ENCODE measurements at regions not wholly inside any gene's neighbourhood (a gene's known extent, or its start where the extent isn't known, plus 50 kb on each side); places are given as distances from the start of the nearest gene placed in this dataset.

DNA sequence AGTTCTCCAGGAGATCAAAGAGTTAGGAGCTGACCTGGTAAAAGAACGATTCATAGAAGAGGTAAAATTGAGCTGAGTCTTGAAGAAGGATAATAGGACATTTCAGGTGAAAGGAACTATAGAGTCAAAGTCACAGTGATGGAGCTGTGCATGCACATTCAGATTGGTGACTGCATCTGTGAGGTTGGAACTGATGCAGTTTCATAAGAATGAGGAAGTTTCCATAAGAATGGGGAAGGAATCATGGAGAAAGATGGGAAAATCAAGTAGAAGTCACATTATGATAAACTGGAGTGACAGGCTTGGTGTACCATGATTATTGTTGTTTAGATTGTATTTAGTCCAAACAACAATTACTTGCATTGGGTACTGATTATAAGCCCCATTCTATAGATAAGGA, 232.2 kb downstream of the FAM76B start:
- H3K36me3 ChIP-seq (replicated peaks; ENCODE audit: low read depth, low read length), result peaks cover 3% of the 10 kb centered on the region
- peaks cover 48% of the 10 kb centered on the region for H3K4me1 ChIP-seq (ENCODE audit: low read length)
- no peaks in the 10 kb centered on the region for H3K79me2 ChIP-seq (ENCODE audit: low read length)
- no peak overlapping the region for H3K4me3 ChIP-seq (ENCODE audit: low read length)
- peak overlapping the region; percentile 95 for H3K27ac ChIP-seq (ENCODE audit: low read length)
- TF ChIP-seq, protein P1, sequence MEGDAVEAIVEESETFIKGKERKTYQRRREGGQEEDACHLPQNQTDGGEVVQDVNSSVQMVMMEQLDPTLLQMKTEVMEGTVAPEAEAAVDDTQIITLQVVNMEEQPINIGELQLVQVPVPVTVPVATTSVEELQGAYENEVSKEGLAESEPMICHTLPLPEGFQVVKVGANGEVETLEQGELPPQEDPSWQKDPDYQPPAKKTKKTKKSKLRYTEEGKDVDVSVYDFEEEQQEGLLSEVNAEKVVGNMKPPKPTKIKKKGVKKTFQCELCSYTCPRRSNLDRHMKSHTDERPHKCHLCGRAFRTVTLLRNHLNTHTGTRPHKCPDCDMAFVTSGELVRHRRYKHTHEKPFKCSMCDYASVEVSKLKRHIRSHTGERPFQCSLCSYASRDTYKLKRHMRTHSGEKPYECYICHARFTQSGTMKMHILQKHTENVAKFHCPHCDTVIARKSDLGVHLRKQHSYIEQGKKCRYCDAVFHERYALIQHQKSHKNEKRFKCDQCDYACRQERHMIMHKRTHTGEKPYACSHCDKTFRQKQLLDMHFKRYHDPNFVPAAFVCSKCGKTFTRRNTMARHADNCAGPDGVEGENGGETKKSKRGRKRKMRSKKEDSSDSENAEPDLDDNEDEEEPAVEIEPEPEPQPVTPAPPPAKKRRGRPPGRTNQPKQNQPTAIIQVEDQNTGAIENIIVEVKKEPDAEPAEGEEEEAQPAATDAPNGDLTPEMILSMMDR (IDR thresholded peaks at IDR 0.05; ENCODE audit: low read depth, low read length), result no peak
- TF ChIP-seq EZH2phosphoT487 (IDR thresholded peaks at IDR 0.05; ENCODE audit: low read depth), result no peak
- H3K9me3 ChIP-seq (ENCODE audit: insufficient read depth, low read length), result no peaks in the 10 kb centered on the region
- H3K27me3 ChIP-seq (ENCODE audit: low read depth, low read length), result no peaks in the 10 kb centered on the region
- no peaks in the 10 kb centered on the region for H4K20me1 ChIP-seq (ENCODE audit: insufficient read depth, low read length)
- H3K4me2 ChIP-seq (ENCODE audit: low read length), result peak overlapping the region; percentile 73
- H3K9ac ChIP-seq (ENCODE audit: low read length), result no peak overlapping the region
- no peak overlapping the region for H2AFZ ChIP-seq (ENCODE audit: low read depth, low read length)

DNA sequence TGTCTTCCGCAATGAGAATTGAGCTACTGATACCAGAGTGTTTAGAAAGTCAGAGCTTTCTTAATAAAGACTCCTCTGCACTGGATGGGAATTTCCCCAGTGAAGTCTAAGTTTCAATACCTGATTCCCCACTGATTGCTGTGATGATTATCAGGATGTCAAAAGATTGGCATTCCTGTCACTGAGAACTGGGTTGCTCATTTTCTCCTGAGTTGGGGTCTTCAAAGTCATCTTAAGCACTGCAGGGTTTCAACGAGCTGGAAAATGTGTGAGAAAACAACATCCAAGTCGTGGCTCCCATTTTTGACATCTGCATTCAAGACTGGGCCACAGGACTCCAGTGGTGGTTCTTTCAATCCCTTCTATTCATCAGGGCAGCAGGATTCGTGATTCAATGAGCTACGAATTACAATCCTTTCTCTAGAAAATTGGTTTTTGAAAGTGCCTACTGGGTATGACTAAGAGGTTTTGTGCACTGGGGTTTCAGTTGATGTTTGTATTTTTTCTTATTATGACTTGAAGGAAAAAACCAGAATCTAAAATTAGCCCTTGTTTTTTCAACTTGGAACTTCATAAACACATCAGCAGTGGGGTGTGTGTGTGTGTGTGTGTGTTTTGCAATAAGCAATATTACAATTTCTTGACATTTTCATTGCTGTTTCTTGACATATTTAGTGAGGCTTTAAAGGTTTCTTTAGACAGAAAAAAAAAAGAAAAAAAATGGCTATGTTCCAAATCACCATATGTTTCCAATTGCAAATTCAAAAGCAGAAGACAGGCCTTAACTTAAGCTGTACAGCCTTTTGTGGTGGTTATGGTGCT, 233.0 kb downstream of the FAM76B start:
- Histone ChIP-seq H4K20me1 (ENCODE audit: insufficient read depth, low read length) (no peaks in the 10 kb centered on the region), H3K4me2 (ENCODE audit: low read length) (peak overlapping the region; percentile 73), H3K4me1 (ENCODE audit: low read length) (peaks cover 50% of the 10 kb centered on the region), H3K27me3 (ENCODE audit: low read depth, low read length) (no peaks in the 10 kb centered on the region), H2AFZ (ENCODE audit: low read depth, low read length) (no peak overlapping the region; the same call in 1 of the 2 replicates), H3K9ac (ENCODE audit: low read length) (peak overlapping the region; percentile 54), H3K9me3 (ENCODE audit: insufficient read depth, low read length) (no peaks in the 10 kb centered on the region), H3K27ac (ENCODE audit: low read length) (peak overlapping the region; percentile 95), H3K79me2 (ENCODE audit: low read length) (no peaks in the 10 kb centered on the region), H3K36me3 (replicated peaks; ENCODE audit: low read depth, low read length) (peaks cover 3% of the 10 kb centered on the region), H3K4me3 (ENCODE audit: low read length) (peak overlapping the region; percentile 49)
- no peak for TF ChIP-seq EZH2phosphoT487 (IDR thresholded peaks at IDR 0.05; ENCODE audit: low read depth)
- TF ChIP-seq, protein P1 (IDR thresholded peaks at IDR 0.05; ENCODE audit: low read depth, low read length), result no peak

DNA sequence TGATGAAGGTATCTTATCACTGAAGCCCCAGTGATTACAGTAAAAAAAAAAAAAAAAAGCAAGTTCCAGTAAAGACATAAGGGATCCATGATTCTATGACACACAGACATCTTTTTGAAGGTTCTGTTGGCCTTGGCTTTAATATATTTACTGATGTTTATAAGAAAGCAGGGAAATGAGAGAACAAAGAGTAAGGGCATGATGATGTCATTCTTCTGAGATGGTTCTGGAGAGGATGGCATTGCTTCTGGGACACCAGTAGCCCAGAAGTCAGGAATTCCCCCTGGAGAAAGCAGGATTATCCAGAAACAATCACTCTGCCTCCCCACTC, 233.6 kb downstream of the FAM76B start:
- Histone ChIP-seq H3K4me3 (ENCODE audit: low read length) (peak overlapping the region; percentile 49), H3K9me3 (ENCODE audit: insufficient read depth, low read length) (no peaks in the 10 kb centered on the region), H3K27ac (ENCODE audit: low read length) (peak overlapping the region; percentile 95), H3K4me1 (ENCODE audit: low read length) (peaks cover 56% of the 10 kb centered on the region), H3K4me2 (ENCODE audit: low read length) (peak overlapping the region; percentile 73), H3K27me3 (ENCODE audit: low read depth, low read length) (no peaks in the 10 kb centered on the region), H2AFZ (ENCODE audit: low read depth, low read length) (no peak overlapping the region), H3K36me3 (replicated peaks; ENCODE audit: low read depth, low read length) (peaks cover 3% of the 10 kb centered on the region), H3K79me2 (ENCODE audit: low read length) (no peaks in the 10 kb centered on the region), H4K20me1 (ENCODE audit: insufficient read depth, low read length) (no peaks in the 10 kb centered on the region), H3K9ac (ENCODE audit: low read length) (peak overlapping the region; percentile 54)
- TF ChIP-seq, protein P1 (IDR thresholded peaks at IDR 0.05; ENCODE audit: low read depth, low read length), result no peak
- no peak for TF ChIP-seq EZH2phosphoT487 (IDR thresholded peaks at IDR 0.05; ENCODE audit: low read depth)

DNA sequence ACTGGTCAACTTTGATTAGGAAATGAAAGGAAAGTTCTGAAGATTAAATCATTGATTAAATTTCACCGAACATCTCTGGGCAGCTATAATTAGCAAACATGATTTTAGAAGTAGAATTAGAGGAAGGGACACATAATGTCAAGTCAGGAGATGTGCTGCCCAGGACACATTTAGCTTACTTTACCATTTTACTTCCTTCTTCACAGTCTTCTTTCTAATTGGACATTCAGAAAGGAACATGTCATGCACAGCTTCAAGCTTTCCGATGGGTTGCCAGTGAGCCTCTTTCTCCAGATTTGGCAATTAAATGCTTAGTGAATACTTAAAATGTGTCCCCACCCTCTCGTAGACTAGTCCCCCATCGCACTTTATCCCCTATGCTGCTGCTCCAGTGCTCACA, 234.7 kb downstream of the FAM76B start:
- Histone ChIP-seq H3K27ac (ENCODE audit: low read length) (peak overlapping the region; percentile 20; the same call in 1 of the 2 replicates), H3K27me3 (ENCODE audit: low read depth, low read length) (no peaks in the 10 kb centered on the region), H3K36me3 (replicated peaks; ENCODE audit: low read depth, low read length) (peaks cover 3% of the 10 kb centered on the region), H3K4me3 (ENCODE audit: low read length) (no peak overlapping the region), H3K79me2 (ENCODE audit: low read length) (no peaks in the 10 kb centered on the region), H3K9ac (ENCODE audit: low read length) (no peak overlapping the region), H3K9me3 (ENCODE audit: insufficient read depth, low read length) (no peaks in the 10 kb centered on the region), H3K4me1 (ENCODE audit: low read length) (peaks cover 66% of the 10 kb centered on the region), H2AFZ (ENCODE audit: low read depth, low read length) (peak overlapping the region; percentile 53; the same call in 1 of the 2 replicates), H3K4me2 (ENCODE audit: low read length) (no peak overlapping the region), H4K20me1 (ENCODE audit: insufficient read depth, low read length) (no peaks in the 10 kb centered on the region)
- no peak for TF ChIP-seq EZH2phosphoT487 (IDR thresholded peaks at IDR 0.05; ENCODE audit: low read depth)
- TF ChIP-seq, protein P1 (IDR thresholded peaks at IDR 0.05; ENCODE audit: low read depth, low read length), result no peak

Data from OCI-LY3 (cell line).